OCI-M1 (cell line): ENCODE measurements at regions not wholly inside any gene's neighbourhood (a gene's known extent, or its start where the extent isn't known, plus 50 kb on each side); places are given as distances from the start of the nearest gene placed in this dataset.

ENCODE experiments used
- DNase-seq: peaks from one replicate; lab custom pipeline; 2025; lab: John Stamatoyannopoulos, UW

DNA sequence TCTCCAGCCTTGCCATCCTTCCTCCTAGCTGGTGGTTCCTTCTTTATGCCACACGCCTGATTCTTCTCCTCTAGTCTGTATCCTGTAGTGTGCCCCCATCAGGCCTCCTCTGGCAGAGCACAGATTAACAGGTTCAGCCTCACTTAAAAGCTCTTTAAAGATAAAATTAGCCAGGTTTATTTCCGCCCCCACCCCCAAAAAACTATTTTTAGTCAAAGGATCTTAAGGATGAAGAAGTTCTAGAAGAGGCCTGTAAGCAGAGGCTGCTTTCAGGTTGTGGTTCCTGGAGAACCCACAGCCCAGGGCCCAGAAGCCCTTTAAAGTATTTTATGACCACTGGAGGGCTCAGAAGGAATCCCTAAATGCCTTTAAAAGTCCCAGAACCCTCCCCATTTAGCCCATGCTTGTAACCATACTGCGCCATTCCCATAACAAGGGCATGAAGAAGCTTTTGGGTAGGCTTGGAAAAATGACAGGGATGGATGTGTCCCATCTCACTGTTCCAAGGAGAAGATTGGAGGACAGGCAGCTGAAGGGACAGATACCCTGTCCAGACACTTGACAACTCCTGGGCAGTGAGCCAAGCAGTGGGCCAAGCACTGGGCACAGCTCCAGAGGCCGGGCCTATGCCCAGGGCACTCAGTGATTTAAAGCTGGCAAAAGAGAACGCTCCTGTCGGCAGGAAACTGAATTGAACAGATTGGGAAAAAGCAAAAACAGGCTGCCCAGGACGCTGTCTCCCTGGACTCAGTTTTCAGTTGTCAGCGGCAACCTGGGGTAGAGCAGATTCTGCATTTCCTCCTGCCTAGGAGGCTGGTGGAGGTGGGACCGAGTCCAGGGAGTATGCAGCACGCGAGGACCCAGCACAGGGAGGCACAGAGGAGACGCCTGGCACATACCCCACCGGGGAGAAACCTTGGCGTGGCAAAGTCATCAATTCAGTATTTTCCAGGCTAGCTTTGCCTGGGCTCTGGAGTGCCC is 106.3 kb upstream of the SSBP2 start:
- peak; percentile 61 for DNase-seq

DNA sequence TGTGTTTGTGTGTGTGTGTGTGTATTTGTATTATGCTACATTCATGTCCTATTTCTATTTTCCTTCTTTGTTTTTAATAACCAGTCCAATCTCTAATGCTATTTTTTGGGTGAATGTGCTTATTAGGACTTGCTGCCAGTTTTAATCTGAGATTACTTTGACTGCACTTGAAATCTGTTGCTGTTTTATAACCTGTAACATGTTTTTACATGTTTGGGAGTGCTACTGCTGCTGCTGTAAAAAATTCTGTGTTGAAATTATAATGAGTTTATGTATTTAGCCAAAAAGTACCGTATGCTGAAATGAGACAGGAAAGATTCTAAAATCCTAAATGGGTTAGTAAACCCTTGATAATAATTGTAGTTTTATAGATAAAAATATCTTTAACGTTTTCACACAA is 104.7 kb upstream of the SSBP2 start:
- no peak for DNase-seq

DNA sequence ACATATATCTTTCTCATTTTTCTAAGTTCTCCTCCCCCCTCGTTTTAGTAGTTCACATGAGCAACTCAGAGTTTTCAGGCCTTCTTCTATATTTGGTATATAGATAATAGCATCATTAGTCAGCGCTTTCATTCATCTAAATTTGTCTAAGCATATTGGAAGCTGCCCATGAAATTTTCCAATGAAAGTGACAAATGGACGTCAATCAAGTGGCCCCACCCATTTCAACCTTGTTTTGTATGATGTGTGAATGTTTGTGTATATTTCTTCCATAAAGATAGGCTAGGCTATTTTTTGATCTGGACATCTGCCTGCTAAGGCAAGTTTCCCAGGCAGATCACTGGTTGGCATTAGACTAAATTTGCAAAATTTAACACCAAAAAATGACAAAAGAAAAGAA is 104.0 kb upstream of the SSBP2 start:
- peak; percentile 77 for DNase-seq

DNA sequence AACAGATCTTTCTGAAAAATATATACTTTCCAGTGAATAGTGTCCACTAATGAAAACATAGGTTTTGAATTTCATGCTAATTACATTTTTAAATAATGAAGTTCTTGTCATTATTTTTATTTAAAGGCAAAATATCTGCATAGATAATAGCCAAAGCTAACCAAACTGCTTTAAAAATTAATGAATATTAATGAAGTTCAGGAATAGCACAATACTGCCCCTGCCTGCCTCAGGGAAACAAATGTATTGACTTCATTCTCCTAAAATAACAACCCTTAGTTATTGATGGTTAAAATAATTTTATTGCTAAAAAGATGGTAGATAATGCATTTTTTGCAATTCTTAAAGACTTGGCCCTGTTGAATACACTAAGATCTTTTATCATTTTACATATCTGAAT is 103.6 kb upstream of the SSBP2 start:
- DNase-seq = no peak

DNA sequence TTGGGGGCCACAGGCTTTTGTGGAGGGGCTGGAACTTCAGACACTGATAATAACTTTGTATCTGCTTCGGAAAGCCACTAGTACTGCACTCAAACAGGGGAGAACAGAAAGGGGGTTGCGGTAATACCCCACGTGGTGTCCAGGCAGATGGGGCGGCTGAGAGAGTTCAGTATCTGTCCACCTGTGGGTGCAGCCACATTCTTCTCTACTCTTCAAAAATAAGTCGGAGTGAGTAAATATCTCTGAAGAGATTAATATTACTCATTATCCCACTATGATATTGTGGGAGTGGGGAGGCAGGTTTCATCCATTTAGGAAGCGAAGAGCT is 102.1 kb upstream of the SSBP2 start:
- DNase-seq = no peak

DNA sequence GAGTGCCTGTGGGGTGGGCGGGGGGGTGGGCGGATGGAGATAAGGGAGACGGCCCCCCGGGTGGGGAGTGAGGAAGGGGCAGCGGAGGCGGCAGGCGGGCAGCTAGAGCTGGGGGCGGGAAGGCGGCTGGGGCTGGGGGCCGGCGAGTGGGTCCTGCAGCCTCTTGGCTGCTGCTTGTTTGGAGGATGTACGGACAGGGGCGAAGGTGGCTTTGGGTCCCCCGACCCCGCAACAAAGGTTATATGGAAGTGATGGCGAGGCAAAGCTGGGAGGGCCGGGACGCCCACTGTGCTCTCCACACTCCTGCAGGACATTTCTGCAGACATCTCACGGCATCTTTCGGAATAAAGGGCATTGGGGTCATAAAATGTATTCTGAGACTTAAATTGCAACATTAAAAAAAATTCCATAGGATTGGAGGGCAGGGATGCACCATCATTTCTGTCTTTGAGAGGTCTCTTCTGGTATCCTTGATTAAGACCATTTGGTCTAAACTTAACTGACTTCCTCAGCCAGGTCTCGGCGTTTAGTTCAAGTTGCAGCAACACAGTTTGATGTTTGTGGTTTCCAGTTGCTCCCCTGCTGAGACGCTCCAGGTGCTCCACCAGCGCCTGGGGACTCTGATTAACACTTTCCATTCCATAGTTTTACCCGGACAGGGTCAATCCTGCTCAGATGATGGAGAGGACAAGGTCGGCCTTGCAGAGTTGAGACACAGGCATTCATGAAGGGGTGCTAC is 101.6 kb upstream of the SSBP2 start:
- no peak for DNase-seq

DNA sequence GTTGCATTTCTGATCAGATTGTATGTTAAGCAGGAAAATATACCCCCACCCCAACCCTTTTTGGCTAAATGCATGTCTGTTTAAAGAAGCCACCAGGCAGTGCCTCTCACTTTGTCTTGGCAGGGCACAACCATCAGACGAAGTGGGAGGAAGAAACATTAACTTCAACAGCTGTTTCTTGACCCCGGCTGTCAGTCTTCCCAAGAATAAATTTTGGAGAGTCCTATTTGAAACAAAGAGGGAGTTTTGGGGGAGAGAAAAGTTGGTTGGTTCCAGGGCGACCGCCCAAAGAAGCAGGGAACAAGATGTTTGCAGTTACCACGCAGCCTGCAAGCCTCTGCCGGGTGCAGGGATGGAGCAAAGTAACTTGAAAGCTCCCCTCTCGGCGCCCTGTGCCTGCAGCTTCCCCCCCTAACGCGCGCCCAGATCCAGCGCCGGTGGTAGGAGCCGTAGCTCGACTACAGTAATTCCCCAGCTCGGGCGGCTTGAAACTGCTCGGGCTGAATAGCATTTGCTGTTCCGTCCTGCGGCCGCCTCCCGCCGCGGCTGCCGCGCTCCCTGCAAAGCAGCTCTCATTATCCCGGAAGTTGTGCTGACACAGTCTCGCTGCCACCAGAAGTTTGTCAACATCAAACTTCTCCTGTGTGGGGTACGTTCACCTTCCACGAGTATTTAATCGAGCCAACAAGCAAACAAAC is 100.7 kb upstream of the SSBP2 start:
- DNase-seq = peak; percentile 96

DNA sequence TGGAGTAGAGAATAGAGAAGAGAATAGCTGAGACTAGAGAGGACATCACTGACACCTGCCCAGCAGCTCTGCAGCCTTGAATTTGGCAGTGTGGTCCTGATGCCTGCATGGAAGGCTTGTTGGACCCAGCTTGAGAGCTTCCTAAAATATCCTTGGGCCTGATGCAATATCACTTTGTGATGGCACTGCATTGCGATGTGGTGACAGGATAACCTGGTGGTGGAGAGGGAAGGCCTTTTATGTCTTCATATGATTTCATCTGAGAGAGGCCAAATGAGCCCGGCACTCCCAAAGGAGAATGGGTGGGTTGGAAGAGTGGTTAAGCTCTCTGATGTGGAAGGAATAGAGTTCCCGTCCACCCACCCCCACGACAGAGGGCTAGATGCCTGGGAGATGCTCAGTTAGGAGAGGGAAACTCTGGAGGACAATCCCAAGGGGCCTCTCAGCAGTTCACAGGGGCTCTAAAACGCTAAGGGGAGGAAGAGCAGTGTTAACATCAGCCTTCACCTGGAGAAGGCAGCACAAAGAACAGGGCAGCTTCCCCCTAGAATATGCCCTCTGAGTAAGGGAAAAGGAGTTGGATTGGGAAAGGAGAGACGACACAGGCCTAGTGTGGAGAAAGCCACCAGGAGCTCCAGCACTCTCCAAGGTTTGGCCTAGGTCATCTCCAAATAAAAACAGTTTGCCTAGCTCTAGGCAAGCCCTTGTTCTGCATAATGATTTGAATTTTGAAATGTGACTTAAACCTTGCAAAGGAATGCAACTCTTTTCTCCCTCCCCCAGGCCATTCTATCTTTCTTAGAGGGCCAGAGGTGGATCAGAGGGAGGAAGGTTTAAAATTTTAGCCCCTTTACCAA is 99.8 kb upstream of the SSBP2 start:
- DNase-seq = no peak

DNA sequence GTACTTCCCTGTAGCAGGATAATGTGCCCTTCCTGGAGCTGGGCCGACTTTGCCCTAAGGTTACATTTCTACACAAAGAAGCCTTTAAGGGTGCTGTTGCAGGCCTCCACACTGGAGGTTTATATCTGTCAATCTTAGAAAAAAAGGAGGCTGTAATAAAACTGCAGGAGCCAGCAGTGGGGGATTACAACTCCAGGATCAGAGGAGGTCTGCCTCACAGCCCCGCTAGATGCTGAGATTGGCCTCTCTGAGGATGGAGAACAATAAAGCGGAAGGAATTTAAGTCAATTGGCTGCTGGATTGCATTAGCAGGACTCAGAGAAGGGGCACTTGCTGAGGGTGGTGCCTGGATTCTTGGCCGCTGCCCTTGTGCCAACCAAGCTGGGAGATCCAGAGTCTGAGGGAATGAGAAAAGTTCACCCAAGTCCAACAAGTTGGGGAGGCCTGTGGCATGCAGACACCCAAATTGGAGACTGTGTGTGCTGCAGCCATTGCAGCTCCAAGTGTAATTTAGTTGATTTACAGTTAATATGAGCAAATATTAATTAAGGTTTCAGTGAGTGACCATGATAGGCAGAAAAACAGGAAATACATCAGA is 99.0 kb upstream of the SSBP2 start:
- no peak for DNase-seq

DNA sequence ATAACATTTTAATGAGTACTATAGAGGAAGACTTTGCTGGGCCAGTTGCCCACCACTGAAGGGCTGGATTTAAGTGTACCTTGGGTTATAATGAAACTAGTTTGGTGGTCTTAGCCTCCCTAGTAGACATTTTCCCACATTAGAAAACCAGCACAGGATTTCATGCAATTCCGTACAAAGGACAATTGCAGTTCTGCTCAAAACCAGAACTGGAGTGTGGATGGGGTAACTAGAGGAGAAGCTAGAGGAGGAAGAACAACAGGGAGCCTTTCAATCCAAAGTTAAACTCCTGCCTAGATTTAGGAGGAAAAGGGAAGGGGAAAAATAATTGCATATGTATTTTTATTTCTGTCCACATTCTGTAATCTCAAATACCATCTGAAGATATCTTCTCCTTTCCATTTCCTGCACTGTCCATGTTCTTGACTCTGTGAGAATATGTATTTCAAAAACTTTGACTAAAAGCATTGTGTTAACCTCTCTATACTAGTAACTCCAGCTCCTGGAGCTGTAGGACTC is 97.5 kb upstream of the SSBP2 start:
- peak; percentile 32 for DNase-seq

DNA sequence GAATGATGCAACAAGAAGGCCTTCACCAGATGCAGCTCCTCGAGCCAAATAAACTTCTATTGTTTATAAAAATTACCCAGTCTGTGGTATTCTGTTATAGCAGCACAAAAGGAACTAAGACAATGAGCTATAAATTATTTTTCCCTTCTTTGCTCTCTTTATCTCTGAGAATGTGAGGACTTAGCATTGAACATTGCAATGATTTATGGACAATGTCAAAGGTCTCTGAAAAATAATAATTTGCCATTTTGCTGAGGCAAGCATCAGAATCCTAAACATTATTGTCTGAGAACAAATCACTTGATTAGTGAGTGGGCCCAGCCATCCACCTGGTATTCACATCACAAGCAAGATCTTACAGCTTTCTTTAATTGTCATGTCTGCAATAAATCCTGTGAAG is 95.4 kb upstream of the SSBP2 start:
- no peak for DNase-seq

DNA sequence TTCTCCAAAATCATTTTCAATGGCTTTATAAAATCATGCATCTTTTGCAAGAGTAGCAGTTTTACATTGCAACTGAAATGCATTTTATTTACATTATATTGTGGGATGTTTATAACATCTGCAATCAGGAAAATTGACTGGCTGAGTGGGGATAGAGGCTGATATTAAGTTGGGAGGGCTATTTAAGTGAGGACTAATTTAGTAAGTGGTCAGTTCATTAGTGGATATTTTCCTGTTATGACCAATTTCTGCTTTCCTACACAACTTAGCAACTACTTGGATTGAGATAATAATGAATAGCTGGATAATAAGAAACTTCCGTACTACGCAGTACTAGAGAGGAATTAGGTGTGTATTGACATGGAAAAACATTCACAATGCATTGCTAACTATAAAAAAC is 92.9 kb upstream of the SSBP2 start:
- DNase-seq = no peak

DNA sequence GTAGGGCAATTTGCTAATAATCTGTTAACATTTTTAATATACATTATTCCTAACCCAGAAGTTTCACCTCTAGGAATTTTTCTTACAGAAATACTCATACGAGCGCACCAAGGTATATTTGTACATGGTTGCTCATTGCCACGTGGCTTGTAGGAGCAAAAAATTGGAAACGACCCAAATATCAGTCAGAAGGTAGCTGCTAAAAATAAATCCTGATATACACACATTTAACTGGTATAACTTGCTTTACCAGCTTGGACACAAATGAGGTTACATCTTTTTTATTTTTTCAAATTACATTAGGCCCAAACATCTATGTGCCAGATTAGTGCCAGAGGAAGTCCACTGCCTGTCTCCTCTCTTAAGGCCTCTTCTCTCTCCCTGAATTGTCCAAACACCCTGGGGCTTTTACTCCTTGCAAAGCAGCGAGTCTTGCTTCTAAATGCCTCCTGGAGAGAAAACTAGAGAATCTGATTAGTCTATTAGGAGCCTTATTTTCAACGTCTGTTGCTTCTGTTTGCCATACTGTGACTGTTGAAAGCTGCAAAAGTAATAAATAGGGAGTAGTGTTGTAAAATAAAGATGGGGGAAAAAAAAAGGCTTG is 92.0 kb upstream of the SSBP2 start:
- DNase-seq = no peak

DNA sequence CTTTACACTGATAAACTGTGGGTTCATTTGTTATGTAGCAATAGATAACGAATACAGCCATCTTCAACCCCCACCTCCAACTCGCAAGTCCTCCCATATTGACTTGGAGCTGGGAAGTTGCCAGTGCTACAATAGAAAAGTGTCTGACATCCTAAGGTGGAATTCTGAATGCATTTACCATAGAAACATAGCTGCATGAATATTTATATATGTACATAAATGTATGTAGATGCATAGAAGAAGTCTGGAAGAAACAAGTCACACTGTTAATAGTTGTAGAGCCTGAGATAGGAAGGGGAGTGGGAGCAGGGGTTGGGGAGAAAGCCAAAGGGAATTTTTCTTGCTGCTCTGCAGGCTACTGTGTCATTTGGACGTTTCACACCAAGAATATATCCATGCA is 88.1 kb upstream of the SSBP2 start:
- DNase-seq = no peak

DNA sequence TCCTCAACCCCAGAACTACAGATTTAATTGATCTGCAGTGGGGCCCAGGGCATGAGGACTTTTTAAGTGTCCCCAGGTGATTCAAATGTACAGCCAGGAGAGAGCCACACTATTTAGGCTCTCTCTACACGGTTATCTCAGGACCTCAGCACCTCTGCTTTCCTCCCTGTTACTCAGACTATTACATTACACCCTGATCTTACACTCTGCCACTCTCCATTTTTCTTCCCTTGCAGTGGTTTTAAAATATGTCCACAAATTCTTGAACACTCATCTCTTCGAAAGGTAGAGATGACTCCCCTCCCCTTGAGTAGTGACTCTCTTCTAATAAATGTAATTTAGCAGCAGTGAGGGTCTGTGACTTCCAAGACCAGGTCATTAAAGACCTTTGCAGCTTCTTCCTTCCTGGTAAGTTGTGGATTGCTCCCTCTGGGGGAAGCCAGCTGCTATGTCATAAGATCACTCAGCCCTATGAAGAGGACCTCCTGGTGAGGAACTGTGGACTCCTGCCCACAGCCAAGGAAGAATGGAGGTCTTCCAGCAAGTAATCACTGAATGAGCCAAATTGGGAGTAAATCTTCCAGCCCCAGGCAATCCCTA is 87.5 kb upstream of the SSBP2 start:
- peak; percentile 86 for DNase-seq

DNA sequence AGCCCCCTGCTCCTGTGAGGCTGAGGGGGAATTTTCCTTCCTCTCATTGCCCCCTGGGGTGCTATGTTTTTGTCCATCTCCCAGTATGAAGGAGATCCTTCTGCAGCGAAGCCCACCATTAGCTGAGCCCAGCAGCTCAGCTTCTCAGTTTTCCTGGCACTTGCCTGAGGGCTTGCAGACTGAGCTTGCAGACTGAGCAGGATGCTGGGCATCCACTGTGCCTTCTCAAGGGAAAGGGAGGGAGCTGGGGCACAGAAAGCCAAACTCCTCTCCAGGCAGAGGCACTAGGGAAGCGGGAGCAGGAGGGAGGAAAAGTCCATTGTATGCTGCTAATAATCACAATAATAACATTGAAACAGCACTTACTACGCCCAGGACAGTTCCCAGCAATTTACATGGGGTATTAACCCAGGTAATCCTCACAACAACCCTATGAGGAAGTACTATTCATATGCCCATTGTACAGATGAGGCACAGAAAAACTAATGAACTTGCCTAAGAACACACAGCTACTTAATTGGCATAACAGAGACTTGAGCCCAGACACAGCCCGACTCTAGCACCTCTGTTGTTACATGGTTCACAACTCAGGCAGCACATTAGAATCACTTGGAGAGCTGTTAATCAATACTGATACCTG is 86.9 kb upstream of the SSBP2 start:
- no peak for DNase-seq

DNA sequence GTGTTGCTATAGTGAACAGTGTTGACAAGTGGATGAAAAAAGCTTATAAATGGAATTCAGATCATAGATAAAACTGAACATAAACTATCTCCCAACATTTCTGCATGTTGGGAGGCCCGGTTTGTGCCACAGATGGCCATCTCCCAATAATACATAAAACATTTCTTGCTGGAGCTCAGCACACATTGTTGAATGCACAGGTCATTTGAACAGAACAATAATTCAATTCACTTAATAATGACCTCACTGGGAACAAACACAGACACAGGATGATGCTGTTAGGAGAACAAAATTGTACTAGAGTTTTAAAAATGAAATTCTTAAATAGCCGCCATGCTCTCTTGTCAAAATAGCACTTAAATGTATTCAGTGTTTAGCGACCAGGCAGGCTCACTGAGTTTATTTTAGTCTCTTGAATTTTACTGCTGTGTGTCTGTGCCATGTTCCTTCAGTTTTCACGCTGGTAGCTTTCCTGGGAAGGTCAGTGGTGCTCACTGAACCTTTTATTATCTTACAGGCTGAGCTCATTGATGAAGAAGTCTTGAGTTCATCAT is 85.0 kb upstream of the SSBP2 start:
- no peak for DNase-seq

DNA sequence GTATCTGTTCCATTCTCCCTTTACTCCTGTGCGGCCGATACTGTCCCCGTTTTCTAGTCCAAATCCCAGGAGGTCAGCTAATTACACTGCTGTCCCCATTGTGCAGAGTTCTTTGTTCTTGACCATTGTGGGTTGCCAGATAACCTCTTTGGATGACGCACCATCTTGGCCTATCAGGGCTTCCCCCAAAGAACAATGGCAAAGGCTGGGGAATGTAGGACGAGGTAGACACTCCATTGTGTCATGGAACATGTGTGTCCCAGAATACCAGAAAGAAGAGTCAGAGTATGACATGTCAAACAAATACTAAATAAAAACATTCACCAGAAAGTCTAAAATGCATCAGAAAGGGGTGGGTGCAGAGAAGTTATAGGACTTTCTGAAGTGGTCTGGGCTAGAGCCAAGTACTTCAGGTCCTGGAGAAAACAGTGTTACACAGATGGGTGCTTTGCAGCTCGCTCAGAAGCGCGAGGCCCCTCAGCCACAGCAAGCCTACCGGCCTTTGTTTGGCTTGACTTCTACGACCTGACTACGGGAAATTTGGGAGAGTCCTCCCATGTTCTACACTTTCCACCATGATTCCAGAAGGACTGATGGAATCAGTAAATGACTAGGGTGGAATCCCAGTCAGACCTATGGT is 83.2 kb upstream of the SSBP2 start:
- DNase-seq = no peak

DNA sequence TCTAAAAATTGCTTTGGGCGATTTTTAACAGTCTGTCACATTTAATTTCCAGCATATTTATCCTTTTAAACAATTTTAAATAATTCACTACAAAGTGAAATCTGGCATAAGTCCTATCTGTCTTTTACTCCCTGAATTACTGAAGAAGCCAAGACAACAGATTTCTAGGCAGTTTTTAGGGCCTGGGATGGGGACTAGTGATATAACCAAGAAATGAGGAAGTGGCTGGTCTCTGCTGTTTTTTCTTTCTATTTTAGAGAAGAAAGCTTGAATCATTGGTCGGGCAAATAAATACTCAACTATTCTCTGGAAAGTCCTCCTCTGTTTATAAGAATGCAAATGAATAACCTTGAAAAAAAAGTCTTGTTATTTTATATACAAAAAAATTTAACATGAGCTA is 79.7 kb upstream of the SSBP2 start:
- peak; percentile 91 for DNase-seq
